ENCODE measurements at regions not wholly inside any gene's neighbourhood (a gene's known extent, or its start where the extent isn't known, plus 50 kb on each side); places are given as distances from the start of the nearest gene placed in this dataset.
"Not testable (repeated sequence)": the region's sequence is repeated elsewhere in the genome, so short reads cannot be mapped to it uniquely, and the experiment has no call there.

GRCh38 chr9:13443346-13444244, 164.1 kb upstream of the MPDZ start:
- no peak for DNase-seq (ENCODE audit: low read depth)
- peak overlapping the region; percentile 23 for H3K4me3 ChIP-seq (ENCODE audit: low read depth, low read length)
- TF ChIP-seq CTCF (IDR thresholded peaks at IDR 0.05; ENCODE audit: low read depth, low read length, missing control alignments), result no peak
- in situ Hi-C loops (cut with HindIII; ENCODE audit: low sequenced_read_pairs), result loop anchor here (5.0 to 25.0 kb wide), 3 partner anchors 49 to 919 kb away; no protein-coding TSS in a partner anchor

- TF ChIP-seq CTCF (IDR thresholded peaks at IDR 0.05; ENCODE audit: low read depth, low read length, missing control alignments), result no peak
- in situ Hi-C loops (cut with HindIII; ENCODE audit: low sequenced_read_pairs), result loop anchor here (5.0 to 25.0 kb wide), 3 partner anchors 52 to 922 kb away; no protein-coding TSS in a partner anchor
- DNase-seq (ENCODE audit: low read depth), result no peak
- no peak overlapping the region for H3K4me3 ChIP-seq (ENCODE audit: low read depth, low read length)
These were observed 160.4 kb upstream of the MPDZ start for GRCh38 chr9:13439685-13440476.

GRCh38 chr9:13437866-13438265, 158.4 kb upstream of the MPDZ start:
- H3K4me3 ChIP-seq (ENCODE audit: low read depth, low read length), result no peak overlapping the region
- DNase-seq (ENCODE audit: low read depth), result no peak
- no peak for TF ChIP-seq CTCF (IDR thresholded peaks at IDR 0.05; ENCODE audit: low read depth, low read length, missing control alignments)
- in situ Hi-C loops (cut with HindIII; ENCODE audit: low sequenced_read_pairs), result loop anchor here (25.0 kb wide), 2 partner anchors 624 to 924 kb away; no protein-coding TSS in a partner anchor

GRCh38 chr9:13436591-13436990, 157.1 kb upstream of the MPDZ start:
- no peak for DNase-seq (ENCODE audit: low read depth)
- H3K4me3 ChIP-seq (ENCODE audit: low read depth, low read length), result no peak overlapping the region
- TF ChIP-seq CTCF (IDR thresholded peaks at IDR 0.05; ENCODE audit: low read depth, low read length, missing control alignments), result no peak
- in situ Hi-C loops (cut with HindIII; ENCODE audit: low sequenced_read_pairs), result loop anchor here (25.0 kb wide), 2 partner anchors 626 to 926 kb away; no protein-coding TSS in a partner anchor

GRCh38 chr9:13433453-13433852, 154.0 kb upstream of the MPDZ start:
- H3K4me3 ChIP-seq (ENCODE audit: low read depth, low read length); DNase-seq (ENCODE audit: low read depth): not testable (repeated sequence)
- in situ Hi-C loops (cut with HindIII; ENCODE audit: low sequenced_read_pairs), result loop anchor here (25.0 kb wide), 2 partner anchors 629 to 929 kb away; no protein-coding TSS in a partner anchor

GRCh38 chr9:13432904-13433303, 153.4 kb upstream of the MPDZ start:
- no peak for TF ChIP-seq CTCF (IDR thresholded peaks at IDR 0.05; ENCODE audit: low read depth, low read length, missing control alignments)
- DNase-seq (ENCODE audit: low read depth), result no peak
- in situ Hi-C loops (cut with HindIII; ENCODE audit: low sequenced_read_pairs), result loop anchor here (25.0 kb wide), 2 partner anchors 629 to 929 kb away; no protein-coding TSS in a partner anchor

More at GRCh38 chr9:13432904-13433303, 153.4 kb upstream of the MPDZ start:
- no peak overlapping the region for H3K4me3 ChIP-seq (ENCODE audit: low read depth, low read length)
